MCF 10A (cell line): ENCODE measurements at regions not wholly inside any gene's neighbourhood (a gene's known extent, or its start where the extent isn't known, plus 50 kb on each side); places are given as distances from the start of the nearest gene placed in this dataset.

Experiments used
- BruUV-seq: library from RNA; stranded (reverse); fragments of 400-500 nt; replicated peaks from 2 replicates; lab custom pipeline; 2021; lab: Mats Ljungman, UMichigan
- CTCF ChIA-PET: fragments of 300-600 bp; sonication (Branson Sonifier 250); formaldehyde crosslinking; extraction: SDS; loops from one replicate; lab custom pipeline; 2021; ENCODE audit warnings: antibody characterized with exemption, inconsistent platforms; lab: Yijun Ruan, JAX
- POLR2A ChIA-PET: fragments of 300-600, 350-650 bp; sonication (Branson Sonifier 250); formaldehyde crosslinking; extraction: SDS; loops from one replicate; lab custom pipeline; 2020; ENCODE audit warnings: antibody characterized with exemption, inconsistent platforms; lab: Yijun Ruan, JAX
- DNase-seq: peaks from one replicate; pipeline ENCODE4 v3.0.0-alpha.2; 2018; ENCODE audit not compliant: unreplicated experiment
- H3K27ac Mint-ChIP-seq: one replicate; pipeline ENCODE4 v1.8.0; 2022; ENCODE audit warnings: mild to moderate bottlenecking, low read depth, mixed read lengths; ENCODE audit not compliant: unreplicated experiment
- H3K27me3 Mint-ChIP-seq: one replicate; pipeline ENCODE4 v1.8.0; 2022; ENCODE audit warnings: mixed read lengths; ENCODE audit not compliant: insufficient read depth, unreplicated experiment
- H3K36me3 Mint-ChIP-seq: one replicate; pipeline ENCODE4 v1.8.0; 2022; ENCODE audit warnings: mild to moderate bottlenecking, moderate library complexity, mixed read lengths; ENCODE audit not compliant: insufficient read depth, unreplicated experiment
- H3K4me1 Mint-ChIP-seq: one replicate; pipeline ENCODE4 v1.8.0; 2022; ENCODE audit warnings: mixed read lengths; ENCODE audit not compliant: insufficient read depth, unreplicated experiment
- H3K4me3 Mint-ChIP-seq: one replicate; pipeline ENCODE4 v1.8.0; 2022; ENCODE audit warnings: mild to moderate bottlenecking, moderate library complexity, mixed read lengths; ENCODE audit not compliant: unreplicated experiment
- H3K9me3 Mint-ChIP-seq: one replicate; pipeline ENCODE4 v1.8.0; 2022; ENCODE audit warnings: mixed read lengths; ENCODE audit not compliant: unreplicated experiment
- intact Hi-C: fragments of 100-400 bp; cut with micrococcal nuclease; formaldehyde crosslinking; loops from 2 replicates; pipeline ENCODE4 v1.14.1; 2022
- TF ChIP-seq, protein P1 (sequence below): fragments of 200-600 bp; IDR thresholded peaks from one replicate; pipeline ENCODE4 v1.8.0; 2022; ENCODE audit warnings: antibody characterized with exemption, mild to moderate bottlenecking; ENCODE audit not compliant: unreplicated experiment

DNA sequence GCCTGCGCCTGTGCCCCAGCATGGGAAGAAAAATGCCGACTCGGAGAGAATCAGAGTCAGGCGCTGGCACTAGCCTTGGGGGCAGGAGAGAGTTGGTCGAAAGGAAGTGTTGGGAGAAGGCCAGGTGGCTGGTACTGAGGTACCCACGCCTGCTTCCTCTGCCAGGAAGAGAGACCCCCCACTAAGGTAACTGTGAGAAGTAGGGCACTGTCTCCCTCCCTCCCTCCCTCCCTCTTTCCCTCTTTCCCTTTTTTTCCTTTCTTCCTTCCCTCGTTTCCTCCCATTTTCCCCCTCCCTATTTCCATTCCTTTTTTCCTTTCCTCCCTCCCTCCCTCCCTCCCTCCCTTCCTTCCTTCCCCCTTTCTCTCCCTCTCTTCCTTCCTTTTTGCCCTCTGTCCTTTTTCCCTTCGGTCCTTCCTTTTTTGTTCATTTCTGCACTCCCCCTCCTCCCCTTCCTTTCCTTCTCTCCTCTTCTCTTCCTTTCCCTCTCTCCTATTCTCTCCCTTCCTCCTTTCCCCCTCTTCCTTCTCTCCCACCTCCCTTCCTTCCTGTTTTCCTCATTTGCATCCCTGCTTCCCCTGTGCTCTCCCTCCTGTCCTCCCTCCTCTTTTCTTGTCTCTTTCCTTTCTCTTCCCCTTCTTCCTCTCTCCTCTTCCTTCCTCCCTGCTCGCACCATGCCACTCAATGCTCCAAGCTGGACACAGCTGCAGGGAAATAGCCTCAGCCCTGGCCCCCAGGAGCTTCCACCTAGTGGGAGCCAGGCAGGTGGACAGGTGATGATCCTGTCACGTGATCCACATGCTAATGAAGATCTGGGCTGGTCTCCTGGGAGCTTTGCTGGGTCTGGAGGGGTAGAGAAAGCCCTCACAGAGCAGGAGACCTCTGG is 148.0 kb downstream of the DHX35 start:
- H3K27ac Mint-ChIP-seq = no peak overlapping the region
- H3K4me1 Mint-ChIP-seq = peaks cover 5% of the 10 kb centered on the region
- TF ChIP-seq, protein P1, sequence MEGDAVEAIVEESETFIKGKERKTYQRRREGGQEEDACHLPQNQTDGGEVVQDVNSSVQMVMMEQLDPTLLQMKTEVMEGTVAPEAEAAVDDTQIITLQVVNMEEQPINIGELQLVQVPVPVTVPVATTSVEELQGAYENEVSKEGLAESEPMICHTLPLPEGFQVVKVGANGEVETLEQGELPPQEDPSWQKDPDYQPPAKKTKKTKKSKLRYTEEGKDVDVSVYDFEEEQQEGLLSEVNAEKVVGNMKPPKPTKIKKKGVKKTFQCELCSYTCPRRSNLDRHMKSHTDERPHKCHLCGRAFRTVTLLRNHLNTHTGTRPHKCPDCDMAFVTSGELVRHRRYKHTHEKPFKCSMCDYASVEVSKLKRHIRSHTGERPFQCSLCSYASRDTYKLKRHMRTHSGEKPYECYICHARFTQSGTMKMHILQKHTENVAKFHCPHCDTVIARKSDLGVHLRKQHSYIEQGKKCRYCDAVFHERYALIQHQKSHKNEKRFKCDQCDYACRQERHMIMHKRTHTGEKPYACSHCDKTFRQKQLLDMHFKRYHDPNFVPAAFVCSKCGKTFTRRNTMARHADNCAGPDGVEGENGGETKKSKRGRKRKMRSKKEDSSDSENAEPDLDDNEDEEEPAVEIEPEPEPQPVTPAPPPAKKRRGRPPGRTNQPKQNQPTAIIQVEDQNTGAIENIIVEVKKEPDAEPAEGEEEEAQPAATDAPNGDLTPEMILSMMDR = no peak
- no peak overlapping the region for H3K4me3 Mint-ChIP-seq
- no peaks in the 10 kb centered on the region for H3K9me3 Mint-ChIP-seq
- no TSS peak for BruUV-seq
- ChIA-PET CTCF (interaction anchor here (0.6 to 9.9 kb wide), 12 partner anchors 14 to 1881 kb away, joined by 3 to 153 read pairs (median 4); no protein-coding TSS in a partner anchor), POLR2A (interaction anchor here (0.6 kb wide), 1 partner anchor 10 kb away, joined by 4 read pairs; no protein-coding TSS in a partner anchor)
- H3K36me3 Mint-ChIP-seq = no peaks in the 10 kb centered on the region
- H3K27me3 Mint-ChIP-seq = peaks cover 46% of the 10 kb centered on the region
- intact Hi-C loops = loop anchor here (5.0 to 10.0 kb wide), 2 partner anchors 1055 to 1142 kb away; no protein-coding TSS in a partner anchor
- DNase-seq = no peak

DNA sequence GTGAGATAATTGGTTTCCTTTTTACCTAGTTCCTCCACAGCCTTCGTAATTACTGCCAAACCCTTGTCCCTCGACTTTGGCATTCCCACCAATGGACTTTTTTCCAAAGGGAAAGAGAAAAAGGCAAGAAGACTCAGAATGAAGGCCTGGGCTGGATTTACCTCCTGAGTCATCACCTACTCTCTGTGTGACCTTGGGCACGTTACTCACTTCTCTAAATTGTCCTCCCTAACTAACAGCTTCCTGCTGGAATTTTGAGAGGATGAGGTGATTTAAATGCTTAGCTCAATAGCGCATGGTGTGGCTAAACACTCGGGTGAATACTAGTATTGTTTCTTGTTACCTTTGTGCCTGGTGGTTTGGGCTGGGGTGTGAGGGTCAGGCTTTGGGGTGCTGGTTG is 146.6 kb downstream of the DHX35 start:
- ChIA-PET CTCF (interaction anchor here (0.6 to 1.6 kb wide), 8 partner anchors 25 to 1987 kb away, joined by 3 to 8 read pairs (median 3); no protein-coding TSS in a partner anchor), POLR2A (interaction anchor here (0.7 kb wide), 1 partner anchor 1950 kb away, joined by 3 read pairs; no protein-coding TSS in a partner anchor)
- peaks cover 55% of the 10 kb centered on the region for H3K27me3 Mint-ChIP-seq
- H3K4me1 Mint-ChIP-seq = peaks cover 5% of the 10 kb centered on the region
- peaks cover 6% of the 10 kb centered on the region for H3K9me3 Mint-ChIP-seq
- DNase-seq = peak; percentile 32
- intact Hi-C loops = no loop called here
- no peaks in the 10 kb centered on the region for H3K36me3 Mint-ChIP-seq
- TF ChIP-seq, protein P1 = no peak
- no peak overlapping the region for H3K27ac Mint-ChIP-seq
- H3K4me3 Mint-ChIP-seq = no peak overlapping the region
- no TSS peak for BruUV-seq

DNA sequence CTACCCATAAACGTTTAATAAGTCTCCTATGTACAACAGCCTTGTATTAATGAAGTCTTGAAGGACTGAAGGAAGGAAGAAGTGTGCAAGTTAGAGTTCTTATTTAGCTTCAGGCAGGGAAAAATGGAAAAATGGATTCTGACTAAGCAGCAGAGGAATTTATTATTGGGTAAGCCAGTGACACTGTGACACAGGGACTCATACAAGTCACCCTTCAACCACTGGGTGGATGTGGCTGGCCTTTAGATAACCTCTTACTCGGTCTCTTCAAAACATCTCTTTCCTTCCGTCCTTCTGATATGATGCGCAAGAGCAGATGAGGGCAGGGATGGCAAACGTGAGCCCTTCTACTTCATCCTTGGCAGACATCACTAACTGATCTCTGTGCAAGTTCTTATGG is 145.6 kb downstream of the DHX35 start:
- peaks cover 5% of the 10 kb centered on the region for H3K4me1 Mint-ChIP-seq
- ChIA-PET CTCF (interaction anchor here (0.6 to 4.1 kb wide), 6 partner anchors 24 to 216 kb away, joined by 3 to 23 read pairs (median 4); no protein-coding TSS in a partner anchor), POLR2A (interaction anchor here (0.6 kb wide), 1 partner anchor 15 kb away, joined by 3 read pairs; no protein-coding TSS in a partner anchor)
- intact Hi-C loops = no loop called here
- no TSS peak for BruUV-seq
- TF ChIP-seq, protein P1 = no peak
- H3K36me3 Mint-ChIP-seq = no peaks in the 10 kb centered on the region
- no peak for DNase-seq
- H3K27ac Mint-ChIP-seq = no peak overlapping the region
- H3K4me3 Mint-ChIP-seq = no peak overlapping the region
- peaks cover 59% of the 10 kb centered on the region for H3K27me3 Mint-ChIP-seq
- peaks cover 15% of the 10 kb centered on the region for H3K9me3 Mint-ChIP-seq

DNA sequence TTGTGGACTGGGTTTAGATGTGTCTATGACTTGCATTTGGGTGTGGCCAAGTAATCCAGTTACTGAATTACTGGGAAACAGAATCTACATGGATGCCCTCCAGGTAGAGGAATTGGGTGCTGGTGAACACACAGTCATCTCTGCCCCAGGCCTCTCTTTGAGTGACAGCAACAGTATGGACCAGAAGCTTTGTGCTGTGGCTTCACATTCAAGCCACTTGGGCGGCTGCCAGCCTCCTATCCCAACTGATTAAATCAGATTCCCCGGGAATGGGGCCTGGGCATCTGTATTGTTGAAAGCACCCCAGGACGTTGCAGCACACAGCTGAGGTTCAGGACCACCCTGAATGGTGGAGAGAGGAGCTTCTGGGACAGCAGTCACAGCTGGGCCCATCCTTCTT is 144.6 kb downstream of the DHX35 start:
- intact Hi-C loops = no loop called here
- Mint-ChIP-seq H3K36me3 (no peaks in the 10 kb centered on the region), H3K27me3 (peaks cover 51% of the 10 kb centered on the region), H3K27ac (no peak overlapping the region), H3K4me3 (no peak overlapping the region), H3K4me1 (no peaks in the 10 kb centered on the region), H3K9me3 (peaks cover 15% of the 10 kb centered on the region)
- POLR2A ChIA-PET = interaction anchor here (0.7 kb wide), 1 partner anchor 1687 kb away, joined by 3 read pairs; no protein-coding TSS in a partner anchor
- no peak for DNase-seq
- BruUV-seq = no TSS peak
- CTCF ChIA-PET = interaction anchor here (0.5 to 4.1 kb wide), 10 partner anchors 9 to 721 kb away, joined by 3 to 23 read pairs (median 4); no protein-coding TSS in a partner anchor
- TF ChIP-seq, protein P1 = no peak
